ENCODE measurements at regions not wholly inside any gene's neighbourhood (a gene's known extent, or its start where the extent isn't known, plus 50 kb on each side); places are given as distances from the start of the nearest gene placed in this dataset.

- Histone ChIP-seq H4K20me1 (ENCODE audit: insufficient read depth) (no peaks in the 10 kb centered on the region), H3K4me3 (replicated peaks in 1 of 2; ENCODE audit: low read depth in 1 of 2, low read length in 2 of 2) (no peak overlapping the region), H3K27ac (ENCODE audit: low read depth, low read length) (no peak overlapping the region), H3K9me2 (ENCODE audit: insufficient read depth) (no peaks in the 10 kb centered on the region), H3K36me3 (ENCODE audit: control insufficient read depth in 1 of 2, insufficient read depth in 2 of 2, low read length in 2 of 2) (no peaks in the 10 kb centered on the region), H2AFZ (ENCODE audit: low read depth, low read length, poor library complexity, severe bottlenecking) (no peak overlapping the region), H3K4me1 (ENCODE audit: control insufficient read depth in 1 of 2, insufficient read depth in 2 of 2, low read length in 2 of 2) (no peaks in the 10 kb centered on the region), H3K27me3 (ENCODE audit: insufficient read depth, low read length) (no peaks in the 10 kb centered on the region), H3K9ac (ENCODE audit: low read length) (no peak overlapping the region), H3K9me3 (ENCODE audit: control insufficient read depth in 1 of 2, insufficient read depth in 1 of 2, low read depth in 1 of 2, low read length in 2 of 2) (no peaks in the 10 kb centered on the region), H3K79me2 (ENCODE audit: insufficient read depth, low read length) (no peaks in the 10 kb centered on the region), H3K4me2 (ENCODE audit: low read length) (no peak overlapping the region)
- POLR2A ChIA-PET: no interaction called here
- ATAC-seq (no peak), DNase-seq (ENCODE audit: low read depth, low spot score) (no peak)
- intact Hi-C loops (cut with micrococcal nuclease): no loop called here
- no peak for TF ChIP-seq ATF3 (IDR thresholded peaks at IDR 0.05)
- TF ChIP-seq POLR2AphosphoS5 (IDR thresholded peaks at IDR 0.05; ENCODE audit: low read depth, low read length): no peak
- no peak for TF ChIP-seq MAX (IDR thresholded peaks at IDR 0.05)
- RAD21 ChIA-PET (ENCODE audit: low non-redundant PET in 1 of 2, low total read pairs in 2 of 2, uncharacterized antibody in 2 of 2, unreplicated experiment in 2 of 2): no interaction called here
- CTCF ChIA-PET: no interaction called here
- no TSS peak for BruUV-seq (replicated peaks)
These were observed 494.8 kb upstream of the SLC39A10 start for GRCh38 chr2:195162194-195162593.

GRCh38 chr2:195160963-195161362 lies 496.1 kb upstream of the SLC39A10 start:
- H2AFZ ChIP-seq (ENCODE audit: low read depth, low read length, poor library complexity, severe bottlenecking): no peak overlapping the region
- H4K20me1 ChIP-seq (ENCODE audit: insufficient read depth): no peaks in the 10 kb centered on the region
- no peaks in the 10 kb centered on the region for H3K9me2 ChIP-seq (ENCODE audit: insufficient read depth)
- ChIA-PET CTCF (no interaction called here), RAD21 (ENCODE audit: low non-redundant PET in 1 of 2, low total read pairs in 2 of 2, uncharacterized antibody in 2 of 2, unreplicated experiment in 2 of 2) (no interaction called here), POLR2A (no interaction called here)
- no peak overlapping the region for H3K9ac ChIP-seq (ENCODE audit: low read length)
- TF ChIP-seq ZBTB33 (IDR thresholded peaks at IDR 0.05; ENCODE audit: extremely low read depth, insufficient replicate concordance, low read length) (no peak), ZFX (IDR thresholded peaks at IDR 0.05) (no peak), ELF1 (IDR thresholded peaks at IDR 0.05; ENCODE audit: borderline replicate concordance, low read depth) (no peak), CBX3 (IDR thresholded peaks at IDR 0.05; ENCODE audit: low read depth) (no peak)
- H3K36me3 ChIP-seq (ENCODE audit: control insufficient read depth in 1 of 2, insufficient read depth in 2 of 2, low read length in 2 of 2): no peaks in the 10 kb centered on the region
- BruUV-seq (replicated peaks): no TSS peak
- H3K27me3 ChIP-seq (ENCODE audit: insufficient read depth, low read length): no peaks in the 10 kb centered on the region
- ATAC-seq (no peak), DNase-seq (ENCODE audit: low read depth, low spot score) (no peak)
- intact Hi-C loops (cut with micrococcal nuclease): no loop called here
- no peak overlapping the region for H3K4me3 ChIP-seq (replicated peaks in 1 of 2; ENCODE audit: low read depth in 1 of 2, low read length in 2 of 2)
- no peaks in the 10 kb centered on the region for H3K4me1 ChIP-seq (ENCODE audit: control insufficient read depth in 1 of 2, insufficient read depth in 2 of 2, low read length in 2 of 2)
- H3K27ac ChIP-seq (ENCODE audit: low read depth, low read length): no peak overlapping the region
- H3K4me2 ChIP-seq (ENCODE audit: low read length): no peak overlapping the region
- no peaks in the 10 kb centered on the region for H3K79me2 ChIP-seq (ENCODE audit: insufficient read depth, low read length)
- H3K9me3 ChIP-seq (ENCODE audit: control insufficient read depth in 1 of 2, insufficient read depth in 1 of 2, low read depth in 1 of 2, low read length in 2 of 2): no peaks in the 10 kb centered on the region

Measured in HCT116 (cell line).